Stomach smooth muscle (tissue), 2 donors: ENCODE measurements at regions not wholly inside any gene's neighbourhood (a gene's known extent, or its start where the extent isn't known, plus 50 kb on each side); places are given as distances from the start of the nearest gene placed in this dataset.

Experiments
- H3K27ac ChIP-seq: one replicate; pipeline ENCODE4 v1.7.0; 2013; ENCODE audit warnings: mild to moderate bottlenecking, low read length, inconsistent platforms
- H3K27me3 ChIP-seq, 2 donors: one replicate each; pipeline ENCODE4 v1.7.0; 2013; ENCODE audit warnings: low read length in 2 of 2; ENCODE audit not compliant: insufficient read depth in 2 of 2, control insufficient read depth in 1 of 2
- H3K36me3 ChIP-seq, 2 donors: one replicate each; pipeline ENCODE4 v1.7.0; 2013; ENCODE audit warnings: low read length in 2 of 2; ENCODE audit not compliant: control insufficient read depth in 2 of 2, insufficient read depth in 2 of 2
- H3K4me1 ChIP-seq: one replicate; pipeline ENCODE4 v1.7.0; 2013; ENCODE audit warnings: low read length; ENCODE audit not compliant: control insufficient read depth, insufficient read depth
- H3K4me3 ChIP-seq, 2 donors: one replicate each; pipeline ENCODE4 v1.7.0; 2013; ENCODE audit warnings: low read length in 2 of 2
- H3K9ac ChIP-seq, 2 donors: one replicate each; pipeline ENCODE4 v1.7.0; 2013; ENCODE audit warnings: low read length in 2 of 2, mild to moderate bottlenecking in 1 of 2
- H3K9me3 ChIP-seq, 2 donors: one replicate each; pipeline ENCODE4 v1.7.0; 2013; ENCODE audit warnings: low read length in 2 of 2; ENCODE audit not compliant: control insufficient read depth in 2 of 2
- donor health status: healthy.
- donor health status: Pancreatic carcinoma.

- no peaks in the 10 kb centered on the region for H3K27me3 ChIP-seq
- H3K36me3 ChIP-seq, result no peaks in the 10 kb centered on the region
- no peaks in the 10 kb centered on the region for H3K9me3 ChIP-seq
- H3K4me1 ChIP-seq, result no peaks in the 10 kb centered on the region
- H3K9ac ChIP-seq, result no peak overlapping the region
- H3K4me3 ChIP-seq, result no peak overlapping the region
- H3K27ac ChIP-seq, result no peak overlapping the region
These were observed 458.8 kb upstream of the GHITM start for GRCh38 chr10:83680470-83680891.

GRCh38 chr10:83682414-83682813 lies 456.9 kb upstream of the GHITM start:
- H3K4me1 ChIP-seq, result peaks cover 3% of the 10 kb centered on the region
- H3K36me3 ChIP-seq, result no peaks in the 10 kb centered on the region
- H3K27me3 ChIP-seq, result no peaks in the 10 kb centered on the region
- no peaks in the 10 kb centered on the region for H3K9me3 ChIP-seq
- H3K4me3 ChIP-seq, result no peak overlapping the region
- no peak overlapping the region for H3K27ac ChIP-seq
- H3K9ac ChIP-seq, result no peak overlapping the region

- H3K27me3 ChIP-seq, result no peaks in the 10 kb centered on the region
- no peak overlapping the region for H3K27ac ChIP-seq
- H3K9ac ChIP-seq, result no peak overlapping the region
- no peak overlapping the region for H3K4me3 ChIP-seq
- H3K4me1 ChIP-seq, result peaks cover 3% of the 10 kb centered on the region
- H3K9me3 ChIP-seq, result no peaks in the 10 kb centered on the region
- no peaks in the 10 kb centered on the region for H3K36me3 ChIP-seq
These were observed 453.9 kb upstream of the GHITM start for GRCh38 chr10:83685458-83685857.

- Histone ChIP-seq H3K9ac (no peak overlapping the region), H3K36me3 (no peaks in the 10 kb centered on the region), H3K4me1 (no peaks in the 10 kb centered on the region), H3K9me3 (no peaks in the 10 kb centered on the region), H3K4me3 (no peak overlapping the region), H3K27ac (no peak overlapping the region), H3K27me3 (no peaks in the 10 kb centered on the region)
These were observed 447.3 kb upstream of the GHITM start for GRCh38 chr10:83691791-83692596.

GRCh38 chr10:83698899-83699298 lies 440.4 kb upstream of the GHITM start:
- Histone ChIP-seq H3K27me3 (no peaks in the 10 kb centered on the region), H3K27ac (no peak overlapping the region), H3K4me1 (no peaks in the 10 kb centered on the region), H3K9ac (no peak overlapping the region), H3K4me3 (no peak overlapping the region), H3K9me3 (peaks cover 0 to 3% of the 10 kb centered on the region in 2 donors), H3K36me3 (no peaks in the 10 kb centered on the region)

- no peak overlapping the region for H3K27ac ChIP-seq
- H3K4me1 ChIP-seq, result no peaks in the 10 kb centered on the region
- no peaks in the 10 kb centered on the region for H3K36me3 ChIP-seq
- H3K4me3 ChIP-seq, result no peak overlapping the region
- peaks cover 0 to 3% of the 10 kb centered on the region in 2 donors for H3K9me3 ChIP-seq
- H3K27me3 ChIP-seq, result no peaks in the 10 kb centered on the region
- H3K9ac ChIP-seq, result no peak overlapping the region
These were observed 437.5 kb upstream of the GHITM start for GRCh38 chr10:83701799-83702198.

GRCh38 chr10:83702731-83703130 lies 436.6 kb upstream of the GHITM start:
- Histone ChIP-seq H3K9me3 (peaks cover 0 to 3% of the 10 kb centered on the region in 2 donors), H3K36me3 (no peaks in the 10 kb centered on the region), H3K4me3 (no peak overlapping the region), H3K4me1 (no peaks in the 10 kb centered on the region), H3K9ac (no peak overlapping the region), H3K27ac (no peak overlapping the region), H3K27me3 (no peaks in the 10 kb centered on the region)

- no peak overlapping the region for H3K4me3 ChIP-seq
- no peaks in the 10 kb centered on the region for H3K36me3 ChIP-seq
- peaks cover 0 to 3% of the 10 kb centered on the region in 2 donors for H3K9me3 ChIP-seq
- no peak overlapping the region for H3K9ac ChIP-seq
- no peaks in the 10 kb centered on the region for H3K27me3 ChIP-seq
- no peak overlapping the region for H3K27ac ChIP-seq
- no peaks in the 10 kb centered on the region for H3K4me1 ChIP-seq
These were observed 433.2 kb upstream of the GHITM start for GRCh38 chr10:83706120-83706519.

- no peak overlapping the region for H3K9ac ChIP-seq
- no peak overlapping the region for H3K4me3 ChIP-seq
- no peaks in the 10 kb centered on the region for H3K36me3 ChIP-seq
- no peaks in the 10 kb centered on the region for H3K27me3 ChIP-seq
- no peaks in the 10 kb centered on the region for H3K4me1 ChIP-seq
- no peak overlapping the region for H3K27ac ChIP-seq
- H3K9me3 ChIP-seq, result no peaks in the 10 kb centered on the region
These were observed 432.2 kb upstream of the GHITM start for GRCh38 chr10:83706952-83707582.

GRCh38 chr10:83713423-83713822 lies 425.9 kb upstream of the GHITM start:
- H3K36me3 ChIP-seq, result no peaks in the 10 kb centered on the region
- H3K9me3 ChIP-seq, result peaks cover 0 to 2% of the 10 kb centered on the region in 2 donors

GRCh38 chr10:83723080-83723479 lies 416.2 kb upstream of the GHITM start:
- H3K27ac ChIP-seq, result no peak overlapping the region
- no peaks in the 10 kb centered on the region for H3K36me3 ChIP-seq
- no peak overlapping the region for H3K4me3 ChIP-seq
- no peaks in the 10 kb centered on the region for H3K27me3 ChIP-seq
- no peak overlapping the region for H3K9ac ChIP-seq
- no peaks in the 10 kb centered on the region for H3K4me1 ChIP-seq
- H3K9me3 ChIP-seq, result peaks cover 0 to 4% of the 10 kb centered on the region in 2 donors

More at GRCh38 chr10:83713423-83713822, 425.9 kb upstream of the GHITM start:
- H3K4me1 ChIP-seq, result no peaks in the 10 kb centered on the region
- H3K4me3 ChIP-seq, result no peak overlapping the region
- no peak overlapping the region for H3K9ac ChIP-seq
- no peaks in the 10 kb centered on the region for H3K27me3 ChIP-seq
- no peak overlapping the region for H3K27ac ChIP-seq
